Thyroid gland (tissue), 4 donors: ENCODE measurements at regions not wholly inside any gene's neighbourhood (a gene's known extent, or its start where the extent isn't known, plus 50 kb on each side); places are given as distances from the start of the nearest gene placed in this dataset.

ENCODE experiments used
- DNase-seq, 2 donors: peaks; one replicate each; pipeline ENCODE4 v3.0.0-alpha.2; 2019
- H3K27ac ChIP-seq, 3 donors: fragments of 200-600 bp; sonication (generic); 1 replicate in 2 of 3; 2 replicates in 1 of 3; pipeline ENCODE4 v1.5.1; 2016 to 2019; ENCODE audit warnings: mild to moderate bottlenecking in 1 of 3, moderate library complexity in 1 of 3
- H3K27me3 ChIP-seq: fragments of 200-600 bp; sonication (generic); one replicate; pipeline ENCODE4 v1.5.1; 2019
- H3K36me3 ChIP-seq, 2 donors: fragments of 200-600 bp; sonication (generic); one replicate each; pipeline ENCODE4 v1.5.1; 2016 to 2019
- H3K4me1 ChIP-seq, 2 donors: fragments of 200-600 bp; sonication (generic); one replicate each; pipeline ENCODE4 v1.5.1; 2017 to 2019
- H3K4me3 ChIP-seq, 3 donors: fragments of 200-600 bp; sonication (generic); replicated peaks in 1 of 3; 1 replicate in 2 of 3; 2 replicates in 1 of 3; pipeline ENCODE4 v1.5.1; 2016; ENCODE audit warnings: mild to moderate bottlenecking in 1 of 3
- H3K9me3 ChIP-seq: fragments of 200-600 bp; sonication (generic); one replicate; pipeline ENCODE4 v1.5.1; 2017
- POLR2A ChIP-seq, 2 donors: fragments of 450-650 bp; IDR thresholded peaks; one replicate each; pipeline ENCODE4 v1.6.1; 2017; ENCODE audit warnings: antibody characterized with exemption in 2 of 2, mild to moderate bottlenecking in 2 of 2, moderate library complexity in 1 of 2
- WGBS, 2 donors: methylation state at CpG; one replicate each; pipeline ENCODE4 v1.1.5; 2017; 5-methylcytosine and 5-hydroxymethylcytosine counted together
- intact Hi-C: fragments of 100-400 bp; cut with DNase I; formaldehyde crosslinking; loops from one replicate; pipeline ENCODE4 v1.15.1; 2023
- TF ChIP-seq, protein P1 (sequence below), 6 experiments: fragments of 200-600 bp in 3 of 6; fragments of 450-650 bp in 3 of 6; sonication (generic) in 3 of 6; IDR thresholded peaks; one replicate each; pipeline ENCODE4 v1.5.1; 2016 to 2019; ENCODE audit warnings: antibody characterized with exemption in 6 of 6, mild to moderate bottlenecking in 2 of 6, inconsistent platforms in 1 of 6, moderate library complexity in 1 of 6

- no peaks in the 10 kb centered on the region for H3K27me3 ChIP-seq
- no peaks in the 10 kb centered on the region for H3K4me1 ChIP-seq
- 86 to 93% methylated on average over 7 of the region's 7 CpGs for WGBS, 2 donors
- no peak overlapping the region for H3K4me3 ChIP-seq
- TF ChIP-seq, protein P1, sequence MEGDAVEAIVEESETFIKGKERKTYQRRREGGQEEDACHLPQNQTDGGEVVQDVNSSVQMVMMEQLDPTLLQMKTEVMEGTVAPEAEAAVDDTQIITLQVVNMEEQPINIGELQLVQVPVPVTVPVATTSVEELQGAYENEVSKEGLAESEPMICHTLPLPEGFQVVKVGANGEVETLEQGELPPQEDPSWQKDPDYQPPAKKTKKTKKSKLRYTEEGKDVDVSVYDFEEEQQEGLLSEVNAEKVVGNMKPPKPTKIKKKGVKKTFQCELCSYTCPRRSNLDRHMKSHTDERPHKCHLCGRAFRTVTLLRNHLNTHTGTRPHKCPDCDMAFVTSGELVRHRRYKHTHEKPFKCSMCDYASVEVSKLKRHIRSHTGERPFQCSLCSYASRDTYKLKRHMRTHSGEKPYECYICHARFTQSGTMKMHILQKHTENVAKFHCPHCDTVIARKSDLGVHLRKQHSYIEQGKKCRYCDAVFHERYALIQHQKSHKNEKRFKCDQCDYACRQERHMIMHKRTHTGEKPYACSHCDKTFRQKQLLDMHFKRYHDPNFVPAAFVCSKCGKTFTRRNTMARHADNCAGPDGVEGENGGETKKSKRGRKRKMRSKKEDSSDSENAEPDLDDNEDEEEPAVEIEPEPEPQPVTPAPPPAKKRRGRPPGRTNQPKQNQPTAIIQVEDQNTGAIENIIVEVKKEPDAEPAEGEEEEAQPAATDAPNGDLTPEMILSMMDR (IDR thresholded peaks at IDR 0.05): no peak
- no peak for TF ChIP-seq POLR2A (IDR thresholded peaks at IDR 0.05)
- DNase-seq: no peak
- intact Hi-C loops: no loop called here
- no peaks in the 10 kb centered on the region for H3K36me3 ChIP-seq
- no peaks in the 10 kb centered on the region for H3K9me3 ChIP-seq
- H3K27ac ChIP-seq: no peak overlapping the region
Measured at GRCh38 chr5:74454263-74455030, 186.1 kb downstream of the ENC1 start.

DNA sequence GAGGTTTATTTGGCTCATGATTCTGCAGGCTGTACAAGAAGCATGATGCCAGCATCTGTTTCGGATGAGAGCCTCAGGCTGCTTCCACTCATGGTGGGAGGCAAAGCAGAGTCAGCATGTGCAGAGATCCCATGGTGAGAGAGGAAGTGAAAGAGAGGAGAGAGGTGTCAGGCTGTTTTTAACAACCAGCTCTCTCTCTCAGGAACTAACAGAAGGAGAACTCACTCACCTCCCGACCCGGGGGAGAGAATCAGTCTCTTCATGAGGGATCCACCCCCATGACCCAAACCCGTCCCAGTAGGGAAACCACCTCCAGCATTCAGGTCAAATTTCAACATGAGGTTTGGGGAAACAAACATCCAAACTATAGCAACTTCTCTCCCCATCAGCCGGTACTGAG lies 187.7 kb downstream of the ENC1 start:
- TF ChIP-seq POLR2A (IDR thresholded peaks at IDR 0.05): no peak
- TF ChIP-seq, protein P1 (IDR thresholded peaks at IDR 0.05): no peak
- Histone ChIP-seq H3K4me1 (no peaks in the 10 kb centered on the region), H3K27ac (no peak overlapping the region), H3K36me3 (no peaks in the 10 kb centered on the region), H3K4me3 (no peak overlapping the region), H3K27me3 (no peaks in the 10 kb centered on the region), H3K9me3 (no peaks in the 10 kb centered on the region)
- intact Hi-C loops: no loop called here
- WGBS, 2 donors: 62 to 64% methylated on average over 5 of the region's 5 CpGs
- no peak for DNase-seq

- Histone ChIP-seq H3K36me3 (no peaks in the 10 kb centered on the region), H3K9me3 (no peaks in the 10 kb centered on the region), H3K4me1 (no peaks in the 10 kb centered on the region), H3K27ac (no peak overlapping the region), H3K27me3 (no peaks in the 10 kb centered on the region), H3K4me3 (no peak overlapping the region)
- intact Hi-C loops: no loop called here
- no peak for TF ChIP-seq POLR2A (IDR thresholded peaks at IDR 0.05)
- TF ChIP-seq, protein P1 (IDR thresholded peaks at IDR 0.05): no peak
- no peak for DNase-seq
- WGBS, 2 donors: 88 to 89% methylated on average over 2 of the region's 2 CpGs
Measured at GRCh38 chr5:74450095-74450494, 190.4 kb downstream of the ENC1 start.

GRCh38 chr5:74446725-74447241 lies 193.7 kb downstream of the ENC1 start:
- intact Hi-C loops: no loop called here
- no peaks in the 10 kb centered on the region for H3K4me1 ChIP-seq
- no peaks in the 10 kb centered on the region for H3K36me3 ChIP-seq
- TF ChIP-seq, protein P1 (IDR thresholded peaks at IDR 0.05): no peak
- TF ChIP-seq POLR2A (IDR thresholded peaks at IDR 0.05): no peak
- WGBS, 2 donors: 75 to 77% methylated on average over 12 of the region's 12 CpGs
- H3K9me3 ChIP-seq: no peaks in the 10 kb centered on the region
- DNase-seq: no peak
- no peak overlapping the region for H3K27ac ChIP-seq
- no peak overlapping the region for H3K4me3 ChIP-seq
- no peaks in the 10 kb centered on the region for H3K27me3 ChIP-seq

DNA sequence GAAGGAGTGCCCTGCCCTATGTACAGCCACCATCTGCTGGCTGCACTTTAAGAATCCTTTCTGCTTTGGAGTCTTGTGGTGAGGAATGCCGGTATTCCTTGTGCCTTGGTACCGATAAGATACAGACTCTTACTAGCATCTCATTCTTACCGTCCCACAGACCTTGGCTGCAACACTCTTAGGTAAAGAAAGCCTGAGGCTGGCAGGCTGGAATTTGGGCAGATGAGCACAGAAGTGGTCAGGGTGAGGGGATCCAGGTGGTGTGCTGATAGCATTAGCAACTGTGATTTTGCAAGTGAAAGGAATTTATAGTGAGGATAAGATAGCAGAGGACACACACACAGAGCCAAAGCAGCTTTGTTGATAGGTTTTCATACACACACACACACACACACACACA lies 198.1 kb downstream of the ENC1 start:
- Histone ChIP-seq H3K9me3 (no peaks in the 10 kb centered on the region), H3K4me1 (no peaks in the 10 kb centered on the region), H3K27ac (no peak overlapping the region), H3K27me3 (no peaks in the 10 kb centered on the region), H3K36me3 (no peaks in the 10 kb centered on the region), H3K4me3 (no peak overlapping the region)
- WGBS, 2 donors: 33 to 52% methylated on average over 3 of the region's 3 CpGs
- no peak for TF ChIP-seq POLR2A (IDR thresholded peaks at IDR 0.05)
- TF ChIP-seq, protein P1 (IDR thresholded peaks at IDR 0.05): no peak
- intact Hi-C loops: no loop called here
- no peak for DNase-seq
